Pons (tissue), 1 donor: ENCODE measurements at regions not wholly inside any gene's neighbourhood (a gene's known extent, or its start where the extent isn't known, plus 50 kb on each side); places are given as distances from the start of the nearest gene placed in this dataset.

Source experiments
- DNase-seq: peaks from one replicate; pipeline ENCODE4 v3.0.0-alpha.2; 2016; ENCODE audit warnings: low spot score

DNA sequence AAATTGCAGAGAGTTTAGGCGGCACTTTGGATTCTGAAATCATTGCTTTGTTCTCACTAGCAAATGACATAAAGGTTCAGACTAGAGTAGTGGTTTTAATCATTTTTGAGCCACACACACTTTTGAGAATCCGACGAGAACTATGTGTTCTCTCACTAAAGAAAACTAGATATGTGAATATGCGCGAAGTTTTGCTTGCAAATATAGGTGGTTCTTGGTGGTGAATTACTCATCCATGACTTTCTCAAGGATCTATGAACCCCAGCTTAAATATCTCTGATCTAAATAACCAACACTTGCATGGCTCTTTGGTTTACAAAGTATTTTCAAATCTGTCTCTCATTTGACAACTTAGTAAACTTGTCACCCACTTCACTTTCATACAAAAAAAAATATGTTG, 54.8 kb downstream of the NOG start:
- no peak for DNase-seq

DNA sequence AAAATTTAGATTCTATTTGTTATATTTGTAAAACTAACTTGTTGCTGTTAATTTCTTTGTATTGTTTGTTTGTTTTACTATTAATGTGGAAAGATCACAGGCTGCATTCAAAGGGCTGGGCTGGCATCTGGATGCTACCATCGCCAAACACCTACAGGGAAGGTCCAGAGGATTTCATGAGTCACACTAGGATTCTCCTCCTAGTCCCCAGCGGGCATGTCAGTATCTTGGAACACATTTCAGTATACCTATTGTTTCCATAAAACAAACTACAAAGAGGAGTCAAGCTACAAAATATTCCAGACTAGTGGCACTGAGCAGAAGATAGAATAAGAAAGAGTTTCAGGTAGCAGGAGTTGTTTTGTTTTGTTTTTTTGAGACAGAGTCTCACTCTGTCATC, 55.3 kb downstream of the NOG start:
- DNase-seq = no peak

DNA sequence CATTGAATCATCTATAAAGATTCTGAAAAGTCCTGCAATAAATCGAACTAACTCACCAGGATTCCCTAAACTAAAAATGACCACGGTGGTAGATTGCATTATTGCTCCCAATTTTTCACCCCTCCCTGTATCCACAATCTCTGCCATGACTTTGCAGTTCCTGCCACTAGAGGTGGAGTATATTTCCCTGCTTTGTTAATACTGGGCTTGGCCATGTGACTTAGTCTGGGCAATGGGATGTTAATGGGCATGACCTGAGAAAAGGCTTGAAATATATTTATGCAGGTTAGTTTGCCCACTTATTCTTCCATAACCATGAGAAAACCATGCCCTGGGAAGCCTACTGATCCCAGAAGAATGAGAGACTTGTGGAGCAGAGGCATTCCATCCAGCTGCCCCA, 59.1 kb downstream of the NOG start:
- no peak for DNase-seq

DNA sequence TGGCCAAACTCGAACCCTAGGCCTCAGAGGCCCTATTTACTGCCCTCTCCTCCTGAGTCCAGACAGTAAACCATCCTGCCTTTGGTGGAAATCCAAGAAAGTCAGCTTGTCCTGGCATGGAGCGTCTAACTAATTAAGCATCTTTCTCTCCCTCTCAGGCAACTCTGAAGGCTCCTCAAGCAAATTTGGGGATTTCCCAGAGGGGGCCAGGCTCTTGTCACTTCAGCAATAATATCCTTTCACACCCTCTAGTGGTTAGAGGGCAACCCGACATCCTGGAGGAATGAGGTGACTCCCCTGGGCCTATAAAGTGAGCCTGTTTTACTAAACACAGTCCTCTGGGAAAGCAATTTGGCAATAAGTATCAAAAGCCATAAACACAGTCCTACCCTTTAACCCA, 60.4 kb downstream of the NOG start:
- no peak for DNase-seq

DNA sequence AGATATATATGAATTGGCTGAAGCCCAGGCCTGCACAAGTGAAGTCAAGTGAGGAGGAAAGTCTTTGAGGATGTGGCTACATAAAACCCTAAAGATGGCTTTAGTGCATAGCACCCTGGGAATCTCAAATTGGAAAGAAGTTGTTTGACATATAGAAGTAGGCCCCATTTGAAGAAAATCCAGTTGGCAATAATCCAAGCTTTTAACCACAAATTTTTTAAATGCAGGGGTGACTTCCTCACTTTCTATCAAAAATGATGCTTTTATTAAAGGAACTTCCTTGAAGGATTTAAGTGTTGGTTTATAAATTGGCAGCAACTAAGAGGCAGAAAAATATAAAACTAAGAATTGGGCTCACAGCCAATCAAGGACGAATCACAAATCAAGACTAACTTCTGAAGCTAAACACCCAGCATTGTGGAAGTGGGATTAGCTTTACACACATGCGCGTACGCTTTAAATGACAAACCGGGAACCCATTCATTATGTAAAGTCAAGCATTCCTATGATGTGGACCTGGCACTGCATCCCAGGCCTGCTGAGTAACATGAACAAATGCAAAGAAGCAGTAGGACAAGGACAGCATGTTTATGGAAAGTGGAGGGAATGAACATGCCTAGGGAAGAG, 63.3 kb downstream of the NOG start:
- DNase-seq = no peak

DNA sequence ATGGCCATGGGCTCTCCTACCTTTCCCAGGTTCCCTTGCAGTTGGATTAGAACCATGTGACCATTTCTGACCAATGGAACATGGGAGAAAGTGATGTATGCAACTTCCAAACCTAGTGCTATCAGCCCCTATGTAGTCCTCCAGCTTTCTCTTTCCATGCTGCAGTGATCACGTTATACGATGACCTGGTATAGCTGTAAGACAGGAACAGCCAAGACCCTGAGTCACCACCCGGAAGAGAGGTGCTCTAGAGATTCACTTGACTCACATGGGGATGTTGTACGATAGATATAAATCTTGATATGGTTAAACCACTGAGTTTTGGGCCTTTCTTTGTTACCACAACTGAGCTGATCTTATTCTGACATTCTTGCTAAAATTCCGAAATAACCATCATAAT, 65.1 kb downstream of the NOG start:
- DNase-seq = no peak

DNA sequence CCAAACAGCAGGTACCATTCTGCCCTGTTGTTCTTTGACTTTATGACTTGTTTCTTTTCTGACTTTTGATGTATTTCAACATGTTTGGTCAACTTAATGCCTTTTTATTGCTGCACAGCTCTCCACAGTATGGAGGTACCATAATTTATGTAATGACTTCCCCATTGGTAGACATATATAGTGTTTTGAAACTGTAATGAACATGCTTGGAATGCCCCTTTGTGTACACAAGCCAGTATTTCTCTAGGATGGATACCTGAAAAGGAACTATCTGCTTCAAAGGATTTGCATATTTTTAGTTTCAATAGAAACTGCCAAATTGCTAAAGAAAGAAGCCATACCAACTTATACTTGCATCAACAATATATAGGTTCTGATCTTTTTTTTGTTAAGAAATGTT, 66.1 kb downstream of the NOG start:
- no peak for DNase-seq

DNA sequence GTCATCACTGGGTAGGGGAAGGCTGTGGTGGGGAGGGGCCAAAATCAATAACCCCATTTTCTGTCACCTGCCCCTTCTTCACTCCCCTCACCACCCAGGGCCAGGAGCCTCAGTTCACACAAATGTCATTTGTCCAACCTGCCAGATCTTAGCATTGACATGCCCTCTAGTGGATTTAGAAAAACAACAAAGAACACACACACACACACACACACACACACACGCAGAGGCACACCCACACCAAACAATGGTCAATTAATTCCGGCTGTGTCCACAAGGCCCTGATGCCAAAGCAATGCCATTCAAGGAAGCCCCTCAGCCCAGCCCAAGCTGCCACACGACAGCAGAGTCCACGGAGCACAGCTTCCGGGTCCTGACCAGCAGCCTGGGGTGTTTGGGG, 68.4 kb downstream of the NOG start:
- DNase-seq = no peak

DNA sequence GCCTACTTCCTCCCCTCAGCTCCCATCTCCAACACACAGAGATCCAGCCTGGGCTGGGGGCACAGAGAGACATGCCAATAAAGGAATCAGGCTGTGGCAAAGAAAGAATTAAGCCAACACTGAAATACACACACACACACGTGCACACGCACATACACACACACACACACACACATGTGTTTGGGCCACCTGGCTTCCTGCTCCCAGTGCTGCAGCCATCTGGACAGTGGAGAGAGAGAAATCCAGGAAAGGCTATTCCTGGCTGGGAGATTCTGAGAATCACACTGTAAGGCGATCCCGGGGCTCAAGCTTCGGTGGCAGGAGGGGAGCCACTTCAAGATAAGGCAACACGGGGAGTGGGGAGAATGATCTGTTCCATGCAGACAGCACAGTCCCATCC, 72.4 kb downstream of the NOG start:
- DNase-seq = no peak

DNA sequence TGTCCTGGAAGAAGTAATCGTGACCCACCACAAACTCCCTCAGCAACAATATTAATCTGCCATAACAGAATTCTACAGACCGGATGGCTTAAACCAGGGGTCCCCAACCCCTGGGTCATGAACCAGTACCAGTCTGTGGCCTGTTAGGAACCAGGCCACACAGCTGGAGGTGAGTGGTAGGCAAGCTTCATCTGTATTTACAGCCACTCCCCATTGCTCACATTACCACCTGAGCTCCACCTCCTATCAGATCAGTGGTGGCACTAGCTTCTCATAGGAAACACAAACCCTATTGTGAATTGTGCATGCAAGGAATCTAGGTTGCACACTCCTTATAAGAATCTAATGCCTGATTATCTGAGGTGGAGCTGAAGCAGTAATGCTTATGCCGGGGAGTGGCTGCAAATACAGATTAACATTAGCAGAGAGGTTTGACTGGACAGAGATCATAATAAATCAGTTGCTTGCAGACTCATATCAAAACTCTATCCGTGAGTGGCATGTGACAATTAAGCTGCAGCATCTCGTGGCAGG, 74.5 kb downstream of the NOG start:
- no peak for DNase-seq

DNA sequence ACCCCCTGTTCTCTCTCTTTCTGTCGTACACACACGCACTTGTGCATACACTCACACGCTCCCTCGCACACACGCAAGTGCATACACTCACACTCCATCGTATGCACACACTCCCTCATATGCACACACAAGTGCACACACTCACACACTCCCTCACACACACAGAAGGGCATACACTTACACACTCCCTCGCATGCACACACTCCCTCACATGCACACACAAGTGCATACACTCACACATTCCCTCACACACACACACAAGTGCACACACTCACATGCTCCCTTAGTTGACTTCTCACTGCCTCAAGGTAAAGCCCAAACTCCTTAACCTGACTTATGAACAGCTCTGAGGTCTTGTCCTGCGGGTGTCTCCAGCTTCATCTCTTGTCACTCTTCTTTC, 78.7 kb downstream of the NOG start:
- DNase-seq = no peak

DNA sequence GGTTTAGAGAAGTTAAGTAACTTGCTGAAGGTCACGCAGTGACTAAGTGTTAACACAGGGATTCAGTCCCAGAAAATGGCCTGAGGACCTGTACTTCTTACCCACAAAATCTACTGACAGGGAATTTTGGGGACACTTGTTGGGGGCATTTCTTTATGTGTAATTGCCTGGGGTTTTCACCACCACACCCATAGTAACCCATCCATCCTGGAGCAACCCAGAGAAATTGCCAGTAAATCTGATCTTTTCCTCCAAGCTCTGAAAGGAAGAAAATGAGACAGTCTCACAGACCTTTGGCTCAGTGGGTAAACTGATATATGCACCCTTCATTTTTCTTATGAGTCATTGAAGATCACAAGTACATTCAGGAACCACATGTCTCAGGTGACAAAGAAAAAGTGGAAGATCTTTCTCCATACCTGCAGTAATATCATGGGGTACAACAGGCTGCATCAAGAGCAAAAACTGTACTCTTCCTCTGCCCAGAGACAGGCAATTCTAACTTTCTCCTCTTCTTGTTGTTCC, 81.0 kb downstream of the NOG start:
- no peak for DNase-seq

DNA sequence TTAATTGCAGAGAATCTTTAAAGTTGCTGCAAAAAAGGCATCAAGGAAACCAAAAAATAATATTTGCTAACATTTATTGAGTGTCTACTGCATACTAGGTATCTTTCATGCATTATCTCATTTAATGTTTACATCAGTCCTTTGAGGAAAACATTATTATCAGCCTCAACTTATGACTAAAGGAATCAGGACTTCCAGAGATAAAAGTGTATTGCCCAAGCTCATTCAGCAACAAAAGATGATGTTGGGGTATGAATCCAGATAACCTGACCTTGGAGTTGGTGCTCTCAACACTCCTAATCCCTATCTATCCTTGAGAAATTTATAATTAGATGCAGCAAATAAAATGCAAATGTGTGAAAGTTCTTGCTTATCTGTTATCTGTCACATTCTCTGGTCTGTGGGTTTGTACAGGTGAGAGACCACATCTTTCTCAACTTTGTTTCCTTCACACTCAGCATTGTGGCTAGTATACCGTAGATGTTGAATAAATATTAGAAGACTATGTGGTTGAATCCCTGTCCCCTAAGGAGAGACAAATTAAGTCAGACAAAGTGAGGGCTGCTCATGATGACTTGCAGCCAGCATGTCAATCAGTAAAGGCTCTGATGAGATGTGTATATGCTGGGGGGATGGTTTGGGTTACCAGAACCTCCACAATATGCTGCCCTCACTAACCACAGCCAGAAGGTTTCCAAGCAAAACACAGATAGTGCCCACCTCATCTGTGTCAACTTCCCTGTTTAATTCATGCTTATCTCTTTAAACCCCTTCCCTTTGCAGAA, 82.6 kb downstream of the NOG start:
- no peak for DNase-seq

DNA sequence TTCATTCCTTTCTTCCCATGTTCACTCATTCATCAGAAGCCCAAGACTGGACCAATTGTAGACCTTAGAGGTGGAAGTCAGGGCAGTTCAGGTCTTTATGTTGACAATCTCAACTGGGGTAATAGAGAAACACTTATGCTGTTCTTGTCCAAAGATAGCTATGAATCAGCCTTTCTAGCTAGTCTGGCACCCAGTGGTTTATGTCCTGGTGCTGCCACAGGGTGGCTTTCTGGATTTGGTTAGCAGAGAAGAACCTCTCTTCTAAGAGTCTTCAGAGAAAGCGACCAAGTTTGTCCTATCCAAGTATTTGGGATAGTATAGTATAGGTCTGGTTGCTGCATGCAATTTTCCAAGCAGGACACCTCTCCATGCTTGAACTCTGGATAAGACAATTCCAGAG, 83.3 kb downstream of the NOG start:
- no peak for DNase-seq

DNA sequence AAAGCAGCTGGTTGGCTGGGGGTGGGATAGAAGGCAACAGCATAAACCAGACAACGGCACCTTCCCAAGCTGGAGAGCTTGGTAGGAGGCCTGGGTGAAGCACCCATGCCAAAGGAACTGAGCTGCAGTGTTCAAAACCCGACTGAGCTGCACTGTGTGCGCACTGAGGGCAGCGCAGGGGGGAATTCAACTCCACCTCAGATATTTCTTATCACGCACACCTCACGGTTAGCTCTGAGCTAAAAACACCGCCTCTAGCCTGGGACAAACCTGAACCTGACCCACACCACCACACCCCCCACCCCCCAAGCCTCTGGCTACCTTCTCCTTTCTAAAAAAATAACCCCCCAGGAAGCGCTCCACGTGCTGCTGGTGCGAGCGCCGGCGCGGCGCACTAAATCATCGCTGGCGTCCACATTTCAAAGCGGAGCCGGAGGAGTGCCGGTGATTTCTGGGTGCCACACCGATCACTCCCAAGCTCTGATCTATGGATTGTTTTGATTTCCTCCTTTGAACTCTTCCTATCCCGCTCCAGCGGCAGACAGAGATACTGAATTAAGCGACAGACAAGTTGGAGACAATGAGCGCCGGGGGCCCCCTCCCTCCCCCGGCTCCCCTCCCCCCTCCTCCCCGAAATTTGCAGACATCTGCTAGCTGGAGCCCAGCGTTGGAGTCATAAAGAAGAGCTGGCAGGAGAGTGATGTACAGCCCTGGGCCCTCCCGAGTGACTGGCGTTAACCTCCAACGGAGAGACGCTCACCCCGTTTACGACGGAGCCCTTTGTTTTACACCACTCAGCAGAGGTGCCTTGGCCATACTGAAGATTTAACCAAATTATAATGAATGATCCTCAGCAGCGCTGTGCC, 85.0 kb downstream of the NOG start:
- DNase-seq = no peak

DNA sequence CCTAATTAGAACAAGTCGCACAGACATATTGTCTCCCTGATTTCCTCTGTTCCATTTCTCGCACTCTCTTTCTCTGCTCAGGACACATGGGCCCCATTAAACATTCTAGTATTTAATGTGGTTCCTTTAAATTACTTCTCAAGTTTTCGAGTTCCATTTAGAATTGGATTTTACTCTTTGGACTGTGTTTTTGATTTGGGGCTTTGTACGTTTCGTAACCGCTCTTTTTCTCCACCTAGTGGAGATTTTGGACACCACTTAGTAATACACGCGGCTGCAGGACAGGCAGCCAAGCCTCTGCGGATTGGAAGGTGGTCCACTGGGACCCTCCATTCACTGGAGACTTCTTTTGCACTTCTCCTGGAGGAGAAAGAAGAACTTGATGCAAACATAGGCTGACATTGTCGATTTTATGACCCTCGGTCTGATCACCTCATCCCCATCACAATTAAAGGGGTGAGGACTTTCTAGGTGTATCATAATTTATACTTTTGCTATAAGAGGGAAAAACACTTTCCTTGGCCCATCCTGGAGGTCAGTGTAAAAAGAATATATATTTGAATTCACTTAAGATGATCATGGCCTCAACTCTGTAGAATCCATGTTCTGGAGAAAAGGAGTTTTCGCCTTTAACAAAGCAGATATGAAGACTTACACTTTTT, 85.7 kb downstream of the NOG start:
- DNase-seq = peak; percentile 27

DNA sequence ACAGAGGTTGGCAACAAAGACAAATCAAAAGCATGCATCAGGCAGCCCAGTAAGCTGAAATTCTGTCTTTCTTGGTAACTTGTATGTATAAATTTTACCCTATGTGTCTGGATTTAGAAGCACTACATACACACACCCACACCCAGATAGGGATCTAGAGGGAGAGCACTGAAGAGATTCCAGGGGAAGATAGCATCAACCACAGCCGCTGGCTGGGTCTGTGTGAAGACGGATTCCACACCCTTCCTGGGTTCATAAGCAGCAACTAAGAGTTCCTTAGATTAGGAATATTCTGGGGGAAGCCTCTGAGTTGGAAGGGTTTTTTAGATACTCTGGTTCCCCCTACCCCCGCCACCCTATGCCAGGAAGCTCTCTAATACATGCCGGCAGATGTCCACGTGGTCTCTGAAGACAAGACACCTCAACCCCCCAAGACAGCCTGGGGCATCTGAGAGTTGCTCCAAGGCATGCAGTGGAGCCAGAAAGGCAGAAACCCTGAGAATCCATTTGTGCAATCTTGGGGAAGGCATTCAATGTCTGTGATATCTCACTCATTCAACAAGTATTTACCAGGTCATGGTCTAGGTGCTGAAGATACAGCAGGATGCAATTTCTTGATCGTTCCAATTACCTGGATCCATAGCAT, 86.4 kb downstream of the NOG start:
- DNase-seq = no peak

DNA sequence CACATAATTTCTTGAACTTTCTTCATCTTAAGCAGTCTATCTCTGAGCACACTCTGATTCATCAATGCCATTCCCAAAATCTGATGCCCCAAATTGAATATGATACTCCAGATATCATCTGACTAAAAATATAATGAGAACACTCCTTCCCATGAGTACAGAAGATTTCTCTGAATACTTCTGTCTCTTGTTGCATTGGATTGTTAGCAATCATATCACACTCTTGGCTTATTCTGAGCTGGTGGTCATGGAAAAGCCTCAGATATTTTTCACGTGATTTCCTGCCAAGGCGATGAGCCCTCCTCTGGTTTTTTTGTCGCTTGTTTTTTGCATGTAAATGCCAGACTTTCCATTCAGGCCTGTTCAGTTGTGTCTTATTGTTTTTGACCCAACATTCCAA, 87.2 kb downstream of the NOG start:
- no peak for DNase-seq

DNA sequence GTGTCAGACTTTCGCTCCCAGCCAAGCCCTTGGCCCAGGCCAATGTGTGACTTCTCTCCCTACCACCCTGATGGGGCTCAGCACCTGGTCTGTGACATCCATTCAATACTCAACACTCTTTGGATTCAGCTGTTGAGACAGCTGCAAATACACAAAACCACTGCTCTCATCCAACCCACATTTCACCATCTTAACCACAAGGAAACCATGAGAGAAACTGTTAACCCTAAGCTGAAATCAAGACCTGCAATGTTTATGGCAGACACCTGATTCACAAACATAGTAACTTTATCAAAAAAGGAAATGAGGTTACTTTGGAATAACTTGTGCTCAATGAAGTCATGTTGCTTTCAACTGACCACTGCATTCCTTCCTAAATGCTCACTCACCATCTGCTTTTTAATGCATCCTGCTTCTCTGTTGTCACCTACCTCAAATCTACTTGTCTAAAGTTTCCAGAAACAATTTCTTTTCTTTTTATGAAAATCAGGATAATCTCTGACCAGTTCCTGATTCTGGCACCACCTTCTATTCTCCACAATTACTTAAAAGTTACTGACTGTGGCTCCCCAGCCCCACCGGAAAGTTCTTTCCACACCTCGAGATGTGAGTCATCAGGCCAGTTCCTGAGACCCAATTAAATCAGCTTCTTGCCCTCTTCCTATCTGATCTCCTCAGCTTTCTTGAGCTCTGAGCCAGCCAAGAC, 88.2 kb downstream of the NOG start:
- DNase-seq = no peak

DNA sequence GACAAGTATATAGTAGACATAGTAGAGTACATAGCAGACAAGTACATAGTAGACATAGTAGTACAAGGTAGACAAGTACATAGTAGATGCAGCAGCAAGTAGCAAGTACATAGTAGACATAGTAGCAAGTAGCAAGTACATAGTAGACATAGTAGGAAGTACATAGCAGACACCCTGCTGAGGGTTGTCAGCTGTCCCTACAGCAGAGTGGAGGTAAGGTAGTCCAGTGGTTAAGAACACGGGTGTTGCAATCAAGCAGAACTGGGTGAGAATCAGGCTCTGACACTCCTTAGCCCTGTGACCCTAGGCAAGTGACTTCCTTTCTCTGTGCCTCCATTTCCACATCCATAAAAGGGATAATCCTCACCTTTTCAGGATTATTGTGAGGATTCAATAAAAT, 94.7 kb downstream of the NOG start:
- DNase-seq = no peak
